Uterus (tissue), 3 donors: ENCODE measurements at regions not wholly inside any gene's neighbourhood (a gene's known extent, or its start where the extent isn't known, plus 50 kb on each side); places are given as distances from the start of the nearest gene placed in this dataset.

Experiments used
- DNase-seq, 2 donors: peaks; one replicate each; pipeline ENCODE4 v3.0.0-alpha.2; 2019 to 2020
- H3K27ac ChIP-seq, 2 donors: fragments of 200-600 bp; sonication (generic); 1 replicate in 1 of 2; 2 replicates in 1 of 2; pipeline ENCODE4 v1.5.1; 2016 to 2018
- H3K27me3 ChIP-seq, 2 donors: fragments of 200-600 bp; sonication (generic); one replicate each; pipeline ENCODE4 v1.5.1; 2018 to 2019; ENCODE audit warnings: control low read depth in 1 of 2
- H3K36me3 ChIP-seq, 2 donors: fragments of 200-600 bp; sonication (generic); one replicate each; pipeline ENCODE4 v1.5.1; 2019; ENCODE audit warnings: control low read depth in 1 of 2
- H3K4me1 ChIP-seq, 2 donors: fragments of 200-600 bp; sonication (generic); one replicate each; pipeline ENCODE4 v1.5.1; 2018 to 2019; ENCODE audit warnings: control low read depth in 1 of 2
- H3K4me3 ChIP-seq, 2 donors: fragments of 200-600 bp; sonication (generic); 1 replicate in 1 of 2; 2 replicates in 1 of 2; pipeline ENCODE4 v1.5.1; 2018 to 2019; ENCODE audit warnings: mild to moderate bottlenecking in 1 of 2
- H3K9me3 ChIP-seq, 2 donors: fragments of 200-600 bp; sonication (generic); one replicate each; pipeline ENCODE4 v1.5.1; 2019; ENCODE audit warnings: control low read depth in 1 of 2
- POLR2A ChIP-seq, 2 donors: fragments of 450-650 bp; IDR thresholded peaks; one replicate each; pipeline ENCODE4 v1.6.1; 2016; ENCODE audit warnings: antibody characterized with exemption in 2 of 2, mild to moderate bottlenecking in 1 of 2, moderate library complexity in 1 of 2
- intact Hi-C: fragments of 100-400 bp; cut with DNase I; formaldehyde crosslinking; loops from one replicate; pipeline ENCODE4 v1.15.1; 2023; ENCODE audit warnings: low total_unique reads
- TF ChIP-seq, protein P1 (sequence below), 4 experiments: fragments of 200-600 bp in 2 of 4; fragments of 450-650 bp in 2 of 4; sonication (generic) in 2 of 4; IDR thresholded peaks; one replicate each; pipeline ENCODE4 v1.5.1; 2016 to 2019; ENCODE audit warnings: antibody characterized with exemption in 4 of 4, mild to moderate bottlenecking in 2 of 4, moderate library complexity in 1 of 4
- donor health status: DM: yes; HTN: yes; CAD: no.

GRCh38 chr10:64726466-64726865, 1205.3 kb downstream of the REEP3 start:
- H3K4me3 ChIP-seq = no peak overlapping the region
- H3K27ac ChIP-seq = no peak overlapping the region
- TF ChIP-seq, protein P1, sequence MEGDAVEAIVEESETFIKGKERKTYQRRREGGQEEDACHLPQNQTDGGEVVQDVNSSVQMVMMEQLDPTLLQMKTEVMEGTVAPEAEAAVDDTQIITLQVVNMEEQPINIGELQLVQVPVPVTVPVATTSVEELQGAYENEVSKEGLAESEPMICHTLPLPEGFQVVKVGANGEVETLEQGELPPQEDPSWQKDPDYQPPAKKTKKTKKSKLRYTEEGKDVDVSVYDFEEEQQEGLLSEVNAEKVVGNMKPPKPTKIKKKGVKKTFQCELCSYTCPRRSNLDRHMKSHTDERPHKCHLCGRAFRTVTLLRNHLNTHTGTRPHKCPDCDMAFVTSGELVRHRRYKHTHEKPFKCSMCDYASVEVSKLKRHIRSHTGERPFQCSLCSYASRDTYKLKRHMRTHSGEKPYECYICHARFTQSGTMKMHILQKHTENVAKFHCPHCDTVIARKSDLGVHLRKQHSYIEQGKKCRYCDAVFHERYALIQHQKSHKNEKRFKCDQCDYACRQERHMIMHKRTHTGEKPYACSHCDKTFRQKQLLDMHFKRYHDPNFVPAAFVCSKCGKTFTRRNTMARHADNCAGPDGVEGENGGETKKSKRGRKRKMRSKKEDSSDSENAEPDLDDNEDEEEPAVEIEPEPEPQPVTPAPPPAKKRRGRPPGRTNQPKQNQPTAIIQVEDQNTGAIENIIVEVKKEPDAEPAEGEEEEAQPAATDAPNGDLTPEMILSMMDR (IDR thresholded peaks at IDR 0.05) = no peak
- no peak for TF ChIP-seq POLR2A (IDR thresholded peaks at IDR 0.05)
- DNase-seq = no peak
- no peaks in the 10 kb centered on the region for H3K36me3 ChIP-seq
- intact Hi-C loops = no loop called here
- H3K9me3 ChIP-seq = no peaks in the 10 kb centered on the region
- no peaks in the 10 kb centered on the region for H3K27me3 ChIP-seq
- no peaks in the 10 kb centered on the region for H3K4me1 ChIP-seq

GRCh38 chr10:64731016-64731415, 1209.8 kb downstream of the REEP3 start:
- intact Hi-C loops = no loop called here
- no peak for DNase-seq

DNA sequence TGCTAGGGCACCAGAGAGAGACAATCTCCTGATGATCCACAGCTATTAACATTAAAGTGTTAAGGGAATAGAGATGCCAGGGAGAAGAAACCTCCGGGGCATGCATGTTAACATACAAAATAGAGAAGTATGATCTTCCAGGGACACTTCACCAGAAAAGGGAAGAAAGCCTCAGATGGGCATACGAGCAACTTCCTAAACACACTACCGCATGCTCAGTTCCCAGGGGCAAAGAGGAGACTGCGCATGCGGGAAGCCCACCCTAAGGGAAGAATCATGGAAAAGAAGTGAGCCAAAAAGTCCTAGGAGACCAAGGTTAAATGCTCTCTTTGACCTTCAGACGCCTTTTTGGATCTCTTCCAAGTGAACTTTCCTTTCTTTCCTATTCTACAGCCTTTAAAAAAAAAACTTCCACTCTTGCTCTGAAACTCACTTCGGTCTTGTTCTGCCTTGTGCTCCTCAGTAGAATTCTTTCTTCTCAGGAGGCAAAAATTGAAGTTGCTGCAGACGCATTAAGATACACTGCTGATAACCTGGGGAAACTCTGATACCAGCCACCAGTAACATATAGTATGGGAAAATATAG, 1211.3 kb downstream of the REEP3 start:
- Histone ChIP-seq H3K9me3 (no peaks in the 10 kb centered on the region), H3K27me3 (no peaks in the 10 kb centered on the region), H3K27ac (no peak overlapping the region), H3K4me1 (no peaks in the 10 kb centered on the region), H3K36me3 (no peaks in the 10 kb centered on the region), H3K4me3 (no peak overlapping the region)
- TF ChIP-seq, protein P1 (IDR thresholded peaks at IDR 0.05) = no peak
- TF ChIP-seq POLR2A (IDR thresholded peaks at IDR 0.05) = no peak
- DNase-seq = no peak
- intact Hi-C loops = no loop called here

More at GRCh38 chr10:64731016-64731415, 1209.8 kb downstream of the REEP3 start:
- no peaks in the 10 kb centered on the region for H3K27me3 ChIP-seq
- no peaks in the 10 kb centered on the region for H3K36me3 ChIP-seq
- no peak overlapping the region for H3K27ac ChIP-seq
- no peak overlapping the region for H3K4me3 ChIP-seq
- TF ChIP-seq POLR2A (IDR thresholded peaks at IDR 0.05) = no peak
- TF ChIP-seq, protein P1 (IDR thresholded peaks at IDR 0.05) = no peak
- H3K9me3 ChIP-seq = no peaks in the 10 kb centered on the region
- no peaks in the 10 kb centered on the region for H3K4me1 ChIP-seq

DNA sequence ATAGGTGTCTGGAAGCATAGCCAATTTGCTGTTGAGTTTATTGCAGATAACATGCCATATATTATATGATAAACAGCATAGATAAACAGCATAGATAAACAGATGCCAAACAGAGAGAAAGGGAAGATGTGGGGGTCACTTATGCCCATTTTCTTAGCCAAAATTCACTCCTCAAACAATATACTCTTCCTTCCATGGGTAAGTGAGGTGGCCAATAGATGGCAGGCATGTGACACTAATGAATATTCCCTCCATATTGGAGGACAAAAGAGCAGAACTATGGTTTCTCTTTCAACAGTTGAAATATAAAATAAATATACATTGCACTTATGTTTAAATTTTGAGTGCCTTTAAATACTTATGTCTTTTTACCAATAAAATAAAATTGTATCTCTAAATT, 1212.8 kb downstream of the REEP3 start:
- TF ChIP-seq, protein P1 (IDR thresholded peaks at IDR 0.05) = no peak
- TF ChIP-seq POLR2A (IDR thresholded peaks at IDR 0.05) = no peak
- intact Hi-C loops = no loop called here
- no peaks in the 10 kb centered on the region for H3K27me3 ChIP-seq

GRCh38 chr10:64738462-64738861, 1217.3 kb downstream of the REEP3 start:
- H3K27ac ChIP-seq = no peak overlapping the region
- H3K4me1 ChIP-seq = no peaks in the 10 kb centered on the region
- intact Hi-C loops = no loop called here
- no peak overlapping the region for H3K4me3 ChIP-seq
- no peaks in the 10 kb centered on the region for H3K27me3 ChIP-seq
- TF ChIP-seq POLR2A (IDR thresholded peaks at IDR 0.05) = no peak
- TF ChIP-seq, protein P1 (IDR thresholded peaks at IDR 0.05) = no peak
- H3K9me3 ChIP-seq = no peaks in the 10 kb centered on the region
- DNase-seq = no peak
- no peaks in the 10 kb centered on the region for H3K36me3 ChIP-seq

More for the DNA sequence above, 1212.8 kb downstream of the REEP3 start:
- no peak overlapping the region for H3K27ac ChIP-seq
- H3K4me3 ChIP-seq = no peak overlapping the region
- DNase-seq = no peak
- no peaks in the 10 kb centered on the region for H3K36me3 ChIP-seq
- no peaks in the 10 kb centered on the region for H3K4me1 ChIP-seq
- no peaks in the 10 kb centered on the region for H3K9me3 ChIP-seq
